ENCODE measurements at regions not wholly inside any gene's neighbourhood (a gene's known extent, or its start where the extent isn't known, plus 50 kb on each side); places are given as distances from the start of the nearest gene placed in this dataset.
"Not testable (repeated sequence)": the region's sequence is repeated elsewhere in the genome, so short reads cannot be mapped to it uniquely, and the experiment has no call there.

- Histone ChIP-seq H3K27me3 (no peaks in the 10 kb centered on the region), H3K9me3 (no peaks in the 10 kb centered on the region), H3K4me3 (no peak overlapping the region), H3K27ac (no peak overlapping the region), H3K36me3 (no peaks in the 10 kb centered on the region), H3K4me1 (no peaks in the 10 kb centered on the region)
- TF ChIP-seq CTCF (IDR thresholded peaks at IDR 0.05) (no peak), POLR2A (IDR thresholded peaks at IDR 0.05) (no peak)
- ATAC-seq = no peak
- no peak for DNase-seq
- intact Hi-C loops (cut with DNase I) = no loop called here
- 80% methylated on average over 1 of the region's 3 CpGs for WGBS (ENCODE audit: insufficient coverage, low coverage, low lambda C conversion rate, missing lambda C conversion rate)
Observed at GRCh38 chr18:70405052-70405451, 116.2 kb downstream of the SOCS6 start.

- ATAC-seq (no peak), DNase-seq (no peak)
- Histone ChIP-seq H3K4me1 (no peaks in the 10 kb centered on the region), H3K4me3 (no peak overlapping the region), H3K27me3 (no peaks in the 10 kb centered on the region), H3K27ac (no peak overlapping the region), H3K36me3 (no peaks in the 10 kb centered on the region), H3K9me3 (no peaks in the 10 kb centered on the region)
- TF ChIP-seq CTCF (IDR thresholded peaks at IDR 0.05) (no peak), POLR2A (IDR thresholded peaks at IDR 0.05) (no peak)
- 77% methylated on average over 6 of the region's 6 CpGs for WGBS (ENCODE audit: insufficient coverage, low coverage, low lambda C conversion rate, missing lambda C conversion rate)
- intact Hi-C loops (cut with DNase I) = no loop called here
Observed at GRCh38 chr18:70400476-70400875, 111.6 kb downstream of the SOCS6 start.

- intact Hi-C loops (cut with DNase I) = no loop called here
Observed at GRCh38 chr18:70398076-70398475, 109.2 kb downstream of the SOCS6 start.

DNA sequence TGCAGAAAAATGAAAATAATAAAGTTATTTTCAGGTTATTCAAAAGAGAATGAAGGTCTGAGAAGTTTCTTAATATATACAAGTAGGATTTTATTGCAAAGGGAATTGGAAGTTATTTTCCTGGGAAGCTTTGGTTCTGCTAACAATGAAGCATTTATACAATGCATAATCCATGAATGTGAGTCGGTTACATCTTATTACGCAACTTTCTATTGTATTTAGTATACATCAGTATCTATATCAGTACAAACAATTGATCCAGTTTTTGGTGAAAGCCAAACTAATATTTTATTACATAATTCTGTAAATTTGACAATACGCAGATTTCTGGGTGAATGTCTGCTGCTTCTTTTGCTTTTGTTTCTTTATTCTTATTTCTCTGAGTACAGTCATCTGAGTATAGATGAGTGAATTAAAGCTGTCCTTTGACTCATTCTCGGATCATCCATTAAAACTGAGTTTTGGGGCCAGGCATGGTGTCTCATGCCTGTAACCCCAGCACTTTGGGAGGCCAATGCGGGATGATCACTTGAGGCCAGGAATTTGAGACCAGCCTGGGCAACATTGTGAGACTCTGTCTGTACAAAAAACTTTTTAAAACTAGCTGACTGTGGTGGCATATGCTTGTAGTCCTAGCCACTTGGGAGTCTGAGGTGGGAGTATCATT lies 108.5 kb downstream of the SOCS6 start:
- intact Hi-C loops (cut with DNase I) = no loop called here
- Histone ChIP-seq H3K9me3 (no peaks in the 10 kb centered on the region), H3K27me3 (no peaks in the 10 kb centered on the region), H3K4me1 (no peaks in the 10 kb centered on the region), H3K4me3 (no peak overlapping the region), H3K27ac (no peak overlapping the region), H3K36me3 (no peaks in the 10 kb centered on the region)
- WGBS (ENCODE audit: insufficient coverage, low coverage, low lambda C conversion rate, missing lambda C conversion rate) = 90% methylated on average over 5 of the region's 5 CpGs
- no peak for TF ChIP-seq POLR2A (IDR thresholded peaks at IDR 0.05)
- TF ChIP-seq CTCF (IDR thresholded peaks at IDR 0.05) = no peak
- DNase-seq = no peak
- ATAC-seq = no peak

More at GRCh38 chr18:70398076-70398475, 109.2 kb downstream of the SOCS6 start:
- DNase-seq (no peak), ATAC-seq (no peak)
- no peaks in the 10 kb centered on the region for H3K4me1 ChIP-seq
- no peak overlapping the region for H3K4me3 ChIP-seq
- H3K9me3 ChIP-seq = no peaks in the 10 kb centered on the region
- no peaks in the 10 kb centered on the region for H3K27me3 ChIP-seq
- 89% methylated on average over 1 of the region's 1 CpG for WGBS (ENCODE audit: insufficient coverage, low coverage, low lambda C conversion rate, missing lambda C conversion rate)
- no peaks in the 10 kb centered on the region for H3K36me3 ChIP-seq
- no peak overlapping the region for H3K27ac ChIP-seq
- TF ChIP-seq CTCF (IDR thresholded peaks at IDR 0.05) (no peak), POLR2A (IDR thresholded peaks at IDR 0.05) (no peak)

- H3K36me3 ChIP-seq; H3K4me3 ChIP-seq; H3K9me3 ChIP-seq; H3K27me3 ChIP-seq; ATAC-seq; intact Hi-C loops (cut with DNase I); H3K4me1 ChIP-seq; DNase-seq; H3K27ac ChIP-seq: not testable (repeated sequence)
- WGBS (ENCODE audit: insufficient coverage, low coverage, low lambda C conversion rate, missing lambda C conversion rate) = 62% methylated on average over 4 of the region's 4 CpGs
Observed at GRCh38 chr18:70395771-70396170, 106.9 kb downstream of the SOCS6 start.

Measured in right lobe of liver (tissue), 6 donors.